Stomach (tissue), 4 donors: ENCODE measurements at regions not wholly inside any gene's neighbourhood (a gene's known extent, or its start where the extent isn't known, plus 50 kb on each side); places are given as distances from the start of the nearest gene placed in this dataset.

Experiments used
- EP300 ChIP-seq: sonication (generic); formaldehyde crosslinking; IDR thresholded peaks from one replicate; pipeline ENCODE4 v1.6.1; 2017; ENCODE audit warnings: antibody characterized with exemption
- POLR2A ChIP-seq, 4 donors: fragments of 450-650 bp; IDR thresholded peaks; one replicate each; pipeline ENCODE4 v1.6.1; 2016; ENCODE audit warnings: antibody characterized with exemption in 4 of 4, control low read depth in 2 of 4, mild to moderate bottlenecking in 1 of 4, moderate library complexity in 1 of 4
- POLR2AphosphoS5 ChIP-seq, 3 donors: sonication (generic); formaldehyde crosslinking; IDR thresholded peaks; one replicate each; pipeline ENCODE4 v1.6.1; 2016; ENCODE audit warnings: antibody characterized with exemption in 3 of 3
- TF ChIP-seq, protein P1 (sequence below), 7 experiments: fragments of 450-650 bp in 4 of 7; fragments of 200-600 bp in 3 of 7; sonication (generic) in 3 of 7; IDR thresholded peaks; one replicate each; pipeline ENCODE4 v1.5.1; 2016 to 2019; ENCODE audit warnings: antibody characterized with exemption in 7 of 7, control low read depth in 2 of 7, mild to moderate bottlenecking in 1 of 7

DNA sequence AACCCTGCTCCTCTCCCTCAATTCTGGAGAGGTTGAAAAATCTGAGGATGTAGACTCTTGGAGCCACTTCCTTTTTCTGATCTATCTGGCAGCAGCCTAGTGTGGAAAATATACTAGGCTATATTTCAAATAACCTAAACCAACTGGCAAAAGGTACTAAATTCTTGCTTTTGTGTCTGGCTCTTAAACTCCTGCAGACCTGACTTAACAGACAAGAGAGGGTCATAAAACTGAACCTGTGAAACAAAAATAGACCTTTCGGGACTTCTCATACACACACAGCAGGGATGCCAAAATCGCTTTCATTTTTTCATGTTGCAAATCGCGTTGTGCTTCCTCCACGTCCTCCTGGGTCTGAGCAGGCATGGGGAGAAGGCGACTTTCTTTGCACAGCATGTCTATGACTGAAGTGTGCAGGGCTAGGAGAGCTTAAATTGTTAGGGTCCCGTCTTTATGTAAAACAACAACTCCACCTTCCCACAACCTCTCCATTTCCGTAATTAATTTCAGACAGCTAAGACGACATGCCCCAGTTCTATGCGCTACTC, 520.7 kb upstream of the PSMD7 start:
- TF ChIP-seq, protein P1, sequence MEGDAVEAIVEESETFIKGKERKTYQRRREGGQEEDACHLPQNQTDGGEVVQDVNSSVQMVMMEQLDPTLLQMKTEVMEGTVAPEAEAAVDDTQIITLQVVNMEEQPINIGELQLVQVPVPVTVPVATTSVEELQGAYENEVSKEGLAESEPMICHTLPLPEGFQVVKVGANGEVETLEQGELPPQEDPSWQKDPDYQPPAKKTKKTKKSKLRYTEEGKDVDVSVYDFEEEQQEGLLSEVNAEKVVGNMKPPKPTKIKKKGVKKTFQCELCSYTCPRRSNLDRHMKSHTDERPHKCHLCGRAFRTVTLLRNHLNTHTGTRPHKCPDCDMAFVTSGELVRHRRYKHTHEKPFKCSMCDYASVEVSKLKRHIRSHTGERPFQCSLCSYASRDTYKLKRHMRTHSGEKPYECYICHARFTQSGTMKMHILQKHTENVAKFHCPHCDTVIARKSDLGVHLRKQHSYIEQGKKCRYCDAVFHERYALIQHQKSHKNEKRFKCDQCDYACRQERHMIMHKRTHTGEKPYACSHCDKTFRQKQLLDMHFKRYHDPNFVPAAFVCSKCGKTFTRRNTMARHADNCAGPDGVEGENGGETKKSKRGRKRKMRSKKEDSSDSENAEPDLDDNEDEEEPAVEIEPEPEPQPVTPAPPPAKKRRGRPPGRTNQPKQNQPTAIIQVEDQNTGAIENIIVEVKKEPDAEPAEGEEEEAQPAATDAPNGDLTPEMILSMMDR (IDR thresholded peaks at IDR 0.05) = no peak
- TF ChIP-seq EP300 (no peak), POLR2AphosphoS5 (IDR thresholded peaks at IDR 0.05) (no peak), POLR2A (IDR thresholded peaks at IDR 0.05) (no peak)
